Endothelial cell of umbilical vein (primary cell): ENCODE measurements at regions not wholly inside any gene's neighbourhood (a gene's known extent, or its start where the extent isn't known, plus 50 kb on each side); places are given as distances from the start of the nearest gene placed in this dataset.

Source experiments
- CTCF ChIP-seq, 2 donors: IDR thresholded peaks; 1 replicate in 1 of 2; 2 replicates in 1 of 2; pipeline ENCODE4 v1.5.1; 2011; ENCODE audit warnings: low read length in 2 of 2, mild to moderate bottlenecking in 2 of 2, moderate library complexity in 2 of 2, control low read depth in 1 of 2, inconsistent platforms in 1 of 2, low read depth in 1 of 2; ENCODE audit not compliant: insufficient read depth in 1 of 2; ENCODE audit errors: extremely low read depth in 1 of 2
- EZH2 ChIP-seq: IDR thresholded peaks from 2 replicates; pipeline ENCODE4 v1.6.1; 2012; ENCODE audit warnings: borderline replicate concordance, low read depth, mild to moderate bottlenecking, moderate library complexity, low read length, inconsistent platforms; ENCODE audit not compliant: severe bottlenecking
- FOS ChIP-seq: IDR thresholded peaks from 2 replicates; pipeline ENCODE4 v1.6.1; 2011; ENCODE audit warnings: mild to moderate bottlenecking, low read length, moderate library complexity, borderline replicate concordance; ENCODE audit not compliant: insufficient read depth
- GATA2 ChIP-seq: IDR thresholded peaks from 2 replicates; pipeline ENCODE4 v1.7.0; 2011; ENCODE audit warnings: low read depth, mild to moderate bottlenecking, moderate library complexity, mixed read lengths, low read length; ENCODE audit not compliant: insufficient read length, insufficient read depth
- JUN ChIP-seq: IDR thresholded peaks from 2 replicates; pipeline ENCODE4 v1.6.1; 2011; ENCODE audit warnings: borderline replicate concordance, low read depth; ENCODE audit not compliant: insufficient read length, insufficient read depth
- MAX ChIP-seq: IDR thresholded peaks from 2 replicates; pipeline ENCODE4 v1.6.1; 2011; ENCODE audit not compliant: insufficient read depth, insufficient read length
- MYC ChIP-seq: IDR thresholded peaks from one replicate; pipeline ENCODE4 v1.6.1; 2011; ENCODE audit warnings: mild to moderate bottlenecking, low read depth, low read length
- POLR2A ChIP-seq: IDR thresholded peaks from 2 replicates; pipeline ENCODE4 v1.6.1; 2012; ENCODE audit warnings: low read depth, mild to moderate bottlenecking, control low read depth, low read length
- POLR2AphosphoS5 ChIP-seq: IDR thresholded peaks from 2 replicates; pipeline ENCODE4 v1.6.1; 2012; ENCODE audit warnings: low read depth, mild to moderate bottlenecking, control low read depth, low read length, moderate library complexity; ENCODE audit not compliant: insufficient read depth

DNA sequence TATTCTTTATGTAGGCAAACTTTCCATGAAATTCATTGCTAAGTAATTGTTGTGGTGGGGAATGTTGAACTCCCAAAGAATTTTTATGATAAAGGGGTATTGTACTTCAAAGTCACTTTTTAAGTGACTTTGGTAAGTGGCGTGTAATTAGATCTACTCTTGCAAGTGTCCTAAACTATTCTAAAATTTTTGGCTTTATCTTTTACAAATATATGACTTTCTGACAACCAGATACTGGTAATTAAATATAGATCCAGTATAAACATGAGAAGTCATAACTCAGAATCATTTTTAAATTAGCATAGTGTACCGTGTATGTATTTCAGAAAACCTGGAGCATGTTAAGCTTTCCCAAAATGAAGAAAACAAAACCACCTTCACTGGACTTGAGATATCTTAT is 84.7 kb upstream of the HGF start:
- no peak for TF ChIP-seq CTCF (IDR thresholded peaks at IDR 0.05; ENCODE audit: extremely low read depth in 1 of 2, insufficient read depth in 1 of 2, low read depth in 1 of 2, low read length in 2 of 2)
- no peak for TF ChIP-seq EZH2
- no peak for TF ChIP-seq POLR2A
- no peak for TF ChIP-seq MAX
- TF ChIP-seq POLR2AphosphoS5 = no peak
- no peak for TF ChIP-seq JUN
- no peak for TF ChIP-seq MYC
- no peak for TF ChIP-seq GATA2
- TF ChIP-seq FOS = no peak
